GM19324 (cell line): ENCODE measurements at regions not wholly inside any gene's neighbourhood (a gene's known extent, or its start where the extent isn't known, plus 50 kb on each side); places are given as distances from the start of the nearest gene placed in this dataset.
"Not testable (repeated sequence)": the region's sequence is repeated elsewhere in the genome, so short reads cannot be mapped to it uniquely, and the experiment has no call there.

Experiments used
- ATAC-seq: cut with Tn5 transposase; IDR thresholded peaks from one replicate; pipeline ENCODE4 v1.9.1; 2021; ENCODE audit warnings: mild to moderate bottlenecking, moderate library complexity; ENCODE audit not compliant: unreplicated experiment, low FRiP score

DNA sequence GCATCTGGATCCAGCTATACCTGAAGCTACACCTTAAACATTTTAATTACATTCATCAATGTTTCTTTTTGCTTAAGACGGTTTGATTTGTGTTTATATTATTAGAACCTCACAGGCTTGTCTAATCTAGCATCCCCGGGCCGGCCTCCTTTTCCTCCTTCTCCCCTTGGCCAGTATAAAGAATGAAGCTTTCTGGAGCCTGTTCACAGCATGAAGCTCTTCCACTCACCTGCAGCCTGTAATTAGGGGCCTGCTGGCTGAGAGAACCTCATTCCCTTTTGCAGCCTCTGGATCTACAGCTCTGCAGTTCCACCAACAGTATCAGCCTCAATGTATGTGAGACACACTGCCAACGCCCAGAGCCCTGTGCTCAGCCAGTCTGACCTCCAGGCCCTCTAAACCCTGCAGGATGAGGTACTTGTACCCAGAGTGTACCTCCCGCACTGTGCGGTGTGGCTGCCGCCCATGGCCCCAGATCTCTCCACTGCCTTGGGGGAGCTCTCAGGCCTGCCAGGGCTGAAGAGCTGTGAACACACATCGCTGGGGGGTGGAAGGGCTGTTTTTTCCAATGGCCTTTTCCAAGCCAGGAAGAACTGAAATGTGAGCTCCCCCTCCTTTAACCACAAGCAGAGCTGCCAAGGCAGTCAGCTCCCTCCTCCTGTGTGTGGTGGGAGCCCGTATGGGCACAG lies 114.7 kb upstream of the ALDH1A3 start:
- no peak for ATAC-seq

DNA sequence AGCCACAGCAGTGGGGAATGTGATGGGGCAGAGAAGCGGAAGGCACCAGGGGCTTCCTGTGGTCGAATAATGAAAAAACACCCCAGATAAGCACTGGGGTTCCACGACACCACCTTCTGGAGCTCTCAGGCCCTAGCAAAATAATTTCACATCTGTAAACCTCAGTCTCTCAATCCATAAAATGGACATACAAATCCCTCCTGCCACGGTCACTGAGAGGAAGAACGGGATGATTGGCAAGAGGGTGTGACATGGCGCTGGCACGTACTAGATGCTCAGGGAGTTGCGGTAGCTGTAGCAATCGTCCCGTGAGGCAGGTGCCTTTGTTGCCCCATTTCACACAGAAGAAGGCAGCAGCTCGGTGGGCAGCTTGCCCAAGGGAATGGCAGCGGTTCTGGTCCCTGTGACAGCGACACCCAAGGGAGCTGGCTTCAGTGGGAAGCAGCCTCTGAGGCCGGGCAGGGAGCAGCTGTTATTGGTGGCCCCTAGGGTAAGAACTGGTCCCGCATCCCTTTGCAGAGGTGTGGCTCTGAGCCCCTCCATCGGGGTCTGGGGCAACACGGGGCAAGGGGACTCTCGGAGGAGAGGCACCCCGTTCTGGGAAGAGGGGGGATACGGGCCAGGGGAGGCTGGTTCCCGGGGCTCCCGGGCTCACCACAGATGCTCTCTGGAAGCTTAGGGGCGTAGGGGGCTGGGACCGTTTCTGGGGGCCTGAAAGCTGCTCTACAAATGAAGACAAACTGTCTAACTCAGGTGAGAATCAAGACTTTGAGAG lies 114.0 kb upstream of the ALDH1A3 start:
- ATAC-seq: no peak

DNA sequence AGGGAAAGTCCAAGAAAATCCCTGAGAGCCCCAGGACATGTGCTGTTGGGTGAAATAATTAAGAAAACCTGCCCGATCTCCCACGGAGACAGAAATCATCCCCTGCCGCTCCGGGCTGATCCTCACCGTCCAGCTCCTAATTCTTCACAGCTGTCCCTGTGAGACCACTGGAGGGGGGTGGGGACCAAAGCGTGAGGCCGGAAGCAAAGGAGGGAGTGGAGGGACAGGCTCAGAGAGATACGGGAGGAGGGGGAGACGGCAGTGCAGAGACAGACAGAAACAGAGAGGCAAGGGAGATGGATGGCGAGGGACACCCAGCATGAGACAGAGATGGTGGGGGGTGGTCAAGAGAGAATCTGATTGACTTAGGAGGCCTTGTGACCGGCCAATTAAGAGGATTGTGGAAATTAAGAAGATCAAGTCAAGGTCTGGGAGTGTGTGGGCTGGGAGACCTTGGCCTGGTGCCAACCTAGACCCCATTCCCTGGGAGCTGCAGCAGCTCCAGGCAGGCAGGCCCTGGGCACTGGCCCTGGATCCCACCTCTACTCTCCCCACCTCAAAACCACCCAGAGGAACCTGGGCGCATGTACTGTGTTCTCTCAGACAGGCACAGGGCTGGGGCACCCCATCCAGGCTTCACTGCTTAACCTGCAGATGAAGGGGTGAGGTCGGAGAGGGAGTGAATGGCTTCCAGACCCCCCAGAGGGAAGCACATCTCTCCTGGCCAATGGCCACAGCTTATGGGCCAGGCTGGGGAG lies 113.2 kb upstream of the ALDH1A3 start:
- no peak for ATAC-seq

DNA sequence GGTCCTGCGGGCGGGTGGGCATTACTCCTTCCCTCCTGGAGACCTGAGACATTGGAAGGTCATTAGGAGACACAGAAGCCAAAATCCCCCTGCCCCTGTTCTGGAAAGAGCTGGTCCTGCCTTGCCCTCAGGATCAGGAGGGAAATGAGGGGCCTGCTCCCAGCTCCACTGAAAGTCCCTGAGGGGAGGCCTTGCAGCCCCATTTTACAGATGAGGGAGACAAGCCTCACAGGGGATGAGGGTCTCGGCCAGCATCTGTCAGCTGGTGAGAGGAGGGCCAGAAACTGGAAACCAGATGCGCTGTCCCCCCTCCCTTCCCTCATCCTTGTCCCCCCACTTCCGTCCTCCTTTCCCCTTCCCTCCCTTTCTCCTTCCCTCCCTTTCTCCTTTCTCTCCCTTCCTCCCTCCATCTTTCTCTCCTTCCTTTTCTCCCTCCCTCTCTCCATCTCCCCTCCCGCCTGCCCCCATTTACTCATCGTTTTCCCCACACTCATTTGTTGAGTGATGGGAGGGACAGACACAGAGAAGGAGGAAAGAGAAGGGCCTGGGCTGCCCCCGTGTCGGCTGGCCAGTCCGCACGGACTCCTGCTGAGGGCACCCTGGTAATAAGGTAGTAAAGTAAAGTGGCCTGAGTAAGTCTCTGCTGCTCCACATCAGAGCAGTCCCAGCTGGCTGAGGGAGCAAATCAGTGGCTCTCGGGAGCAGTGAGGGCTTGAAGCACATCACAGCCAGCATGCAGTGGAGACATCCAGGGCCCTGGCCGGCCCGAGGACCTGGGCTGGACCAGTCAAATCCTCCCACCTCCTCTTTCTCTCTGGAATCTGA lies 112.4 kb upstream of the ALDH1A3 start:
- ATAC-seq: no peak

DNA sequence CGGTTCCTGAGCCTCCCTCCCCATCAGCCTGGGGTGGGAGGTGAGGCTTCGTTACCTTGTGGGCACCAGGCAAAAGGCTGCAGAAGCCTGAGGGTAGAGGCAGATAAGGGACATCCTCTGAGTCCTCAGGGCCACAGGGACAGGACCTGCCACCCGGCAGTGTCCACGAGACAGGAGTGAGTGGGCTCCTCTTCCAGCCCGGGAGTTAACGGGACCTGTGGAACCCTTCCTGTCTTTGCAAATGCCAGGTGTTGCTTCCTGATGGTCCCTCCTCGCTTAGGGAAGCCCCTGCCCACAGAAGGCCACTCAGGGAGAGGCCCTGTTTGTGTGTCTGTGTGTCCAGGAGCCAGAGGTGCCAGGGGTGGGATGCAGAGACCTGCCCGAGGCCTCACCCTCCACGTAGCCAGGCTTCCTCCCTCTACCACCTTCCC lies 111.1 kb upstream of the ALDH1A3 start:
- no peak for ATAC-seq

DNA sequence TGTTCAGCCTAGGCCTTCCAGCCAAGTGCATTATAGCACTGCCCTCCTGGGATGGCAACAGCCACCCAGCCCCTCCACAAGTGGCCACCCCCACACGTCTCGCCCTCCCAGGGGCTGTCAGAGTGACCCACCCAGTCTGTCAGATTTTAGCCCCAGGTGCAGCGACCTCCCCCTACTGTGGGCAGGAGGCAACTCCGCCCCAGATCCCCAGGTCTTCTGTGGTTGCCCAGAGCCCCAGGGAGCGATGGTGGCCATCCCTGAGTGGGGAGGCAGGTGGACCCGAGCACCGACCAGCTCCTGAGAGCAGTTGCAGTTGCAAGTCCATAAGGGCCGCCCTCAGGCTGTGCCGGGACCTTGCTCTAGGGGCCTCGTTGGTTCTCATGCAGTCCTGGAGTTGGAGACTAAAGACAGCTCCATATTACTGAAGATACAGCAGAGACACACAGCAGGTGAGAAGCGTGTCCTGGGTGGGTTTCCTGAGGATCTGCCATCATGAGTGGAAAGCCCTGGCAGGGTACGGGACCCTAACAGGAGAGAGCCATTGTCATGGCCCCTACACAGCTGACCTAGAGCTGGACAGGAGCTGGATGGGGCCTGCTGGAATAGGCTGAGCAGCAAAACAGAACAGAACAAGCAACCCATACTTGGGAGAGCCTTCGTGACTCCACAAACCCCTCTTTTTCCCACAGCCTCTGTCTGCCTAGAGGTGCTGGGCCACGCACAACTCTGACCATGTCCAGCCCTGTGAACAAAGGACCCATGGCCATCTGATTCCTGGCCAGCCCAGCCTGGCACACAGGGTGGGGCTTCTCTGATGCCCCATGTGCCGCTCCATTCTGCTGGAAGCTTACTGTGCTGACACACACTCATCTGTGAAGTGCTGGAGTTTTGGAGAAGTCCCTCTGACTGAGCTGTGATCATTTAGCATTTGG lies 110.3 kb upstream of the ALDH1A3 start:
- no peak for ATAC-seq

DNA sequence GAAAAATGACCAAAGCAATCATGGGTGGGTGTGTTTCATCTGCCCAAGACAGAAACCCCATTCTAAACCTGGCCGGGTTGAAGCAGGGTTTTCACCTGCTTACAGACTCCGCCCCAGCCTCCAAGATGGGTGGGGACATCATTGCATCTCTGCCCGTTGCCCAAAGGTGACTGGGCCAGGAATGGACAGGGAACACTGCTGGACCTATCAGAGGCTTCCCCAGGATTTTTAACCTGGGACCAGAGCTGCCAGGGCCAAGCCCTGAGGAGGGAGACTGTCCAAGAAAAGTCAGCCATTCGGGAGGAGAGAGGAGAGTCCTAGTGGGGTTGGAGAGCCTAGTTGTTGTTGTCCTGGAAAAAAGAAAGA lies 109.7 kb upstream of the ALDH1A3 start:
- no peak for ATAC-seq

DNA sequence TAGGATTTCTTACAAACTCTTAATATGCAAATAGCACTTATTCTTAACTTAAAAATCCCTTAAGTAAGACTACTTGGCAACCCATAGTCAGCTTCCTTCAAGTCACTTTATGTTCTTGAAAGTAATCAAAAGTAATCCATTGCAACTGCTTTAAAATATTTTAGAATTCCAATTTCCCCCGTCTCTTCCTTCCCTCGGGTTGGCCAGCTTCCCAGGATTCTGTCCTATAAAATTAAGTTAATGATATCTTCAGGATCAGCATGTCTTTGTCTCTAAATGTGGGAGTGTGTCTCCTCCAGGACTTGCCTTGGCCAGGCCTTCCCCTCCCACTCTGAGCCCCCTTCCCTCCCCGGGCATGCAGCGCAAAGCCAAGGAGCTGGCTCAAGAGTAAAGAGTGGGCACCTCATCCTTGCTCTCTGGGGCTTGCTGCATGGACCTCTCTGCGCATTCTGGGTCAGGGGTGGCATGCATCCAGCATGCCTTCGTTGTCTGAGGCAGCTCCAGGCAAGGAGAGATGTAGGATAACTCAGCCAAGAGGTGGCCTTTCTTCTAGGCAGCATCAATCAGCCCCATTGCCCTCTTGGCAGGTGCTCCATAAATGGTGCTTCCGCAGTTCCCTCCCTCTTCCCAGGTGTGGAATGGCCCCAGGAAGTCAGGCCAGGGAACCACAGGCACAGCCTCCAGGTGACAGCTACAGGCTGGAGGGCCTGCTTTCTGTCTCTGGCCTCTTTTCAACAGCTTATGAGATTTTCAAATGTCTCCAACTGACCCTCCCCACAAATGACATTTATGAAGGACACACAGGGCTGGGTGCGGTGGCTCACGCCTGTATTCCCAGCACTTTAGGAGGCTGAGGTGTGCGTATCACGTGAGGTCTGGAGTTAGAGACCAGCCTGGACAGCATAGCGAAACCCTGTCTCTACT lies 108.7 kb upstream of the ALDH1A3 start:
- no peak for ATAC-seq

DNA sequence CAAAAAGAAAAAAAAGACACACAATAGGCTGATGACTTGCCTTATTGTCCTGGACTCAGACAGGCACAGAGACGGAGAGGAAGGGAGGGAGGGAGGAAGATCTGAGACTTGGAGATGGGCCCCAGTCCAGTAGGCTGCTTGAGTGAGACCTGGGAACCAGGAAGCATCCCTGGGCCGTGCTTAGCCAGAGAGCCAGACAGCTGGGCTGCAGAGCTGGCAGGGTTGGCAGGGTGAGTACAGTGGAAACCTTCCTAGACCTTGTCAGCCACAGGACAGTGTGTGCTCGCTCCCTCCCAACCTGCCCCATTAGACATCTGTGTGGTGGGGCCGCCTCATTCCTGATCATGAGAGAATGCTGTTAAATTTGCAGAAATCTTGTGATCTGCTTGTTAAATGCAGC lies 107.9 kb upstream of the ALDH1A3 start:
- ATAC-seq: no peak

DNA sequence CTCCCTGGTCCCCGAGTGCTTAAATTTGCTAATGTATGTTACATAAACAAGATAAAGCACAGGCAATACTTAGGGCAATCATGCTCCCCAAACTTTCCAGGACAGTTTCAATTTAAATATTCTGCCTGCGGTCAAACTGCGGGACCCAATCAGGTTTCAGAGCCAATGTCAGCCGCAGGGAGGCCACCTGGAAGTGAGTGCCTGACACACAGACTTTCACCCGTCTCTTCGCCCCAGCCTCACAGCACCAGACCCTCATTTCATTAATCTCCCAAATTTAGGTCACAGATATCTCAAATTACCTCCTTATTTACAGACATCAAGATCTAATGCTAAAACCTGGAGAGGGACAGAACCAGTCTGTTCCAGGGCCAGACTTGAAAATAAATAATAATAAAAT lies 107.2 kb upstream of the ALDH1A3 start:
- ATAC-seq: no peak

DNA sequence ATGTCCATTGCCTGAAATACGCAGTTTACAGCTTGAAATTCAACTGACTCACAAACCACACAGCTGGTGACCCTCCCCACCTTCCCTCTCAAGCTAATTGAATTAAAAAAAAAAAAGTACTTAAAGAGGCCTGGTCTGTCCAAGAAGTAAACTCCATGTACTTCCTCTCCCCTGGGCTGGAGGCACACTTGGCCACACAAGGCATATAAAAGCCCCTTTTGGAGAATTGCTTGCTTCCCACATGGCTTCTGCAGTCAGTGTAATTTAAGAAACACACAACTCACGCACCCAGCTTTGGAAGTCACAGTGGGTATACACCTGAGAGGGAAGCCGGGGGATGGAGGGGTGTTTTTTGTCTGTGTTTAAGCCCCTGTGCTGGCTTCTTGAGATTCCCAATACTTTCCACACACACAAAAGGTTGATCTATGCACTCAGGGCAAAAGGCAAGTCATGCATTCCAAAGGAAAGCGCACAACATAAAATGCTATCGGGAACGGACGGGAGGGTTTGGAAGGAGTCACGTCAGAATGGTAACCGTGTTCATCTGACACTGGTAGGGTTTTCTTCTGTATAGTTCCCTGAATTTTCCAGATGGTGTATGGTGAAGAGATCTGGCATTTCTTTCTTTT lies 106.6 kb upstream of the ALDH1A3 start:
- ATAC-seq: no peak

DNA sequence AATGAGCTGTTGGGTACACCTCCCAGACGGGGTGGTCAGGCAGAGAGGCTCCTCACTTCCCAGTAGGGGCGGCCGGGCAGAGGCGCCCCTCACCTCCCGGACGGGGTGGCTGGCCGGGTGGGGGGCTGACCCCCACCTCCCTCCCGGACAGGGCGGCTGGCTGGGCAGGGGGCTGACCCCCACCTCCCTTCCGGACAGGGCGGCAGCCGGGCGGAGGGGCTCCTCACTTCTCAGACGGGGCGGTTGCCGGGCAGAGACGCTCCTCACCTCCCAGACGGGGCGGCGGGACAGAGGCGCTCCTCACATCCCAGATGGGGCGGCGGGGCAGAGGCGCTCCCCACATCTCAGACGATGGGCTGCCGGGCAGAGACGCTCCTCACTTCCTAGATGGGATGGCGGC lies 105.6 kb upstream of the ALDH1A3 start:
- not testable (repeated sequence) for ATAC-seq

DNA sequence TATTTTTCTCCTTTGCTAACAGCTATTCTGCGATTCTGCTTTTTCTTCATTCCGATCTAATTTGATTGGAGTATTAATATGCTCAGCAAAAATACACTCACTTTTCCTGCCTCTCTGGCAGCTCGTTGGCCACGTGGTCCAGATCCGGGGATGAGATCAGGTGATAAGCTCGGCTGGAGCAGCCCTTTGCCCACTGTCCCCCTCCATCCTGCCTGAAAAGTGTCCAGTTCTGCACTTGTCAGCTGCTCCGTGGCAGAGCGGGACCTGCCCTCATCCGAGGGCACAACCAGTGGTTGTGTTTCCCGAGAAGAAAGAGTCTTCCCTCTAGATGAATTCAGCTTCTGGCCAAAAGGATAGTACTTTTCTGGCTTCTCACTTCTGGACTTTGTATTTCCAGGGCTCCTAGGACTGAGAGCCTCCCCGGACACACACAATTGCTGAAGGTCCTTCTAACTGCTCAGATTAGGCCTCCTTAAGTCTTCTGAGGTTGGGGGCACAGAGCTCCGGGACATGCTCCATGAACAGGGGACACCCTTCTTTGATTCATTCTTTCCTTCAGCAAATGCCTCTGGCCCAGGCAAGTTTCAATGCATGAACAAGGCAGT lies 103.9 kb upstream of the ALDH1A3 start:
- ATAC-seq: no peak

DNA sequence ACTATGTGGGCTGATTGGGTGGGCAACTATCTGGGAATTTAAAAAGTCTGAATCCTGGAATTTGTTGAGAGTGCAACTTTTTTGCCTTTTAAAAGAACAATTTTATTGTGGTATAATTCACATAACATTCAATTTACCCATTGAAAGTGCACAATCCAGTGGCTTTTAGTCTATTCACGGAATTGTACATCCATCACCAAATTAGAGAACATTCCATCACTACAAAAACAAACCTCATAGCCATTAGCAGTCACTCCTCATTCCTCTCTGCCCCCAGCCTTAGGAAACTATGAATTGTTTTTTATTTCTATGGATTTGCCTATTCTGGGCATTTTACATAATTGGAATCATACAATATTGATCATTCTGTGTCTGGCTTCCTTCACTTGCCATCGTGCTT lies 101.8 kb upstream of the ALDH1A3 start:
- ATAC-seq: no peak

DNA sequence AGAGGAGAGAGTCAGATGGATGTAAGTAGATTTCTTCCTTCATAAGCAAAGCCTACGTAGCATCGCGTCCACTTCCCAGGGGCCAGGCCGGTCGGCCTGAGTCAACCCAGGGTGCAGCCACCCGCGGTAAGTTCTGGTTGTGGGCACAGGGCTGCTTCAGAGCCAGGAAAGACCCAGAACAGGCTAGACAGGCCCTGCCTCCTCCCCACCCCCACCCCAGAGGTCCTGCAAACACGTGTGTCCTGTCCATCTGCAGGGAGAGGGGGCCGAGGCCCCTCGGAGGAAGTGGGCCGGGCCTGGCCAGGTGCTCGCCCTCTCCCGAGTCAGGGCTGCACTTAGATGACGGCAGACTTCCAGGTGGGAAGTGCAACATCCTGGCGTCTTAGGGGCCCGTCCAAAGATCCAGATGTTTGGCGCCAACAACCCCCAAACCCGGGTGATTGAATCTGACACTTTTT lies 100.8 kb upstream of the ALDH1A3 start:
- no peak for ATAC-seq

DNA sequence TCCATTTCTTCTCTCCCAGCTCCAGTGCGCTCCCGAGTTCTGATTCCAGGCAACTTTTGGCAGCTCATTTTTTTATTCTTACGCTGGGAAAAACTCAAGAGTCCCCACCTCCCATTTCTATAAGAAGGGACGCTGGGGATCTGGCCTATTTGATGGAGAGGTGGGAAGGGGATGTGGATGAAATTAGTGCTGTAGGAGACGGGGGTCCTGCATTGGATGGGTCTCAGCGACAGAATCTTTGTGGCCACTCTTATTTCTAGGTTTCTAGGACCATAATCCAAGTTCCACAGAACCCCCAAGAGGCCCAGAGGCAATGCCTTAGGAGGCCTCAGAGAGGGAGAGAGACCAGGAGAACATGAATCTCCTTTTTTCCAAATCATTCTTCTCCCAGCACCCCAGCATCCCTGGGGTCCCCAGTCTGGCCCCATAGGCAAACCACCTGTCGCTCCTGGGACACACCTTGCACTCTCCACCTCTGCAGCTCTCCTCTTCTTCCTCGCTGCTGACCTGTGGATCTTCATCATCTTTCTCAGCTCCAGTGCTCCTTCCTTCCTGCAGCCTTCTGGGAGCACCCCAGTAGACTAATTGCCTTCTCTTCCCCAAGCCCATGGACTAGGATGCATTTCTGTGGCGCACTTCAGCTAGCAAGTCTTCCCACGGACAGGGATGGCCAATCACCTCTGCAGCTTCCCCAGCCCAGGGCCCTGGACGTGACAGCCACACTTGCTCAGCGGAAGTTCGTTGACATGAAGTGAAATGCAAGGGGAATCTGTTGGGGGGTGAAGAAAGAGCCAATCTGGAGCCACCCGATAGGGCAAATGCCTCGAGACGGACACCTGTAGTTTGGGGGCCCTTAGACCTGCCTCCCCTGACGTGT lies 100.1 kb upstream of the ALDH1A3 start:
- no peak for ATAC-seq
